WI38 (cell line): ENCODE measurements at regions not wholly inside any gene's neighbourhood (a gene's known extent, or its start where the extent isn't known, plus 50 kb on each side); places are given as distances from the start of the nearest gene placed in this dataset.

Source experiments
- H3K4me3 ChIP-seq: 2 replicates; pipeline ENCODE4 v1.5.1; 2011; ENCODE audit warnings: low read depth, mild to moderate bottlenecking, control low read depth, low read length
- TF ChIP-seq, protein P1 (sequence below): IDR thresholded peaks from 2 replicates; pipeline ENCODE4 v1.5.1; 2012; ENCODE audit warnings: low read depth, mild to moderate bottlenecking, control low read depth, low read length

DNA sequence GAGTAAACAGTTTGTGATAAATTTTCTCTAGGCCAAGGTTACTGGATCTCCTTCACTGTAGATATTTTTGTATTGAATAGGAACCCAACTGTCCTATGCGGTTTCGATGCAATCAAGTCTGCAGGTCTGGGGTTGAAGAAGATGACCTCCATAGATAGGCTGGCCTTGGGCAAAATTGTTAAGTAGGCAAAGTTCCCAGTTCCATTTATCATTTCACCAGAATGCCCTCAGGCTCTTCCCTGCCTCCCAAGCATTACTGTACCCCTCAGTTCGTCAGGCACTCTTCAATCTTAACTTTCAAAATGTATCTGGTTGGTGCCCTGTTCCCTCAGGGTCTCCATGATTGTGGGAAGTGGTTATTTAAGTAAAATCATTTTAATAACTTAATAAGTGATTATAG, 1802.9 kb upstream of the WWC1 start:
- H3K4me3 ChIP-seq: no peak overlapping the region
- TF ChIP-seq, protein P1, sequence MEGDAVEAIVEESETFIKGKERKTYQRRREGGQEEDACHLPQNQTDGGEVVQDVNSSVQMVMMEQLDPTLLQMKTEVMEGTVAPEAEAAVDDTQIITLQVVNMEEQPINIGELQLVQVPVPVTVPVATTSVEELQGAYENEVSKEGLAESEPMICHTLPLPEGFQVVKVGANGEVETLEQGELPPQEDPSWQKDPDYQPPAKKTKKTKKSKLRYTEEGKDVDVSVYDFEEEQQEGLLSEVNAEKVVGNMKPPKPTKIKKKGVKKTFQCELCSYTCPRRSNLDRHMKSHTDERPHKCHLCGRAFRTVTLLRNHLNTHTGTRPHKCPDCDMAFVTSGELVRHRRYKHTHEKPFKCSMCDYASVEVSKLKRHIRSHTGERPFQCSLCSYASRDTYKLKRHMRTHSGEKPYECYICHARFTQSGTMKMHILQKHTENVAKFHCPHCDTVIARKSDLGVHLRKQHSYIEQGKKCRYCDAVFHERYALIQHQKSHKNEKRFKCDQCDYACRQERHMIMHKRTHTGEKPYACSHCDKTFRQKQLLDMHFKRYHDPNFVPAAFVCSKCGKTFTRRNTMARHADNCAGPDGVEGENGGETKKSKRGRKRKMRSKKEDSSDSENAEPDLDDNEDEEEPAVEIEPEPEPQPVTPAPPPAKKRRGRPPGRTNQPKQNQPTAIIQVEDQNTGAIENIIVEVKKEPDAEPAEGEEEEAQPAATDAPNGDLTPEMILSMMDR: no peak

DNA sequence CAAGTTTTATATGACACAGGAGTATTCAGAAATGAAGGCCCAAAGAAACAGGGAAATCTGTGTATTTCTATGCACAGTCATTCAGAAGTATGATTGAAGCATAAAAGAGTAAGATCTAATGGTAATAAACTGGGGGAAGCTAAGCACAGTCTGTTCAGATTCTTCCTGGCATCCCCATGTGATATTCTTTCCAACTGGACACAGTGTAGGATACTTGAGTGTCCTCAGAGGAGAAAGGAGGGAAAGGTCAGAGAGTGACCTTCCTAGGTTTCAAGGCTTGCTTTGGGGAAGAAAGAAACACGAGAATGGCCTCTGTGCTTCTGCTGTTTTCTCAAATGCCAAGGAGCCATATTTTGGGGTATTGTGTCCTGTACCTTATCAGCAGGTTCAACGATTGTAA, 1798.4 kb upstream of the WWC1 start:
- TF ChIP-seq, protein P1: no peak
- H3K4me3 ChIP-seq: no peak overlapping the region

DNA sequence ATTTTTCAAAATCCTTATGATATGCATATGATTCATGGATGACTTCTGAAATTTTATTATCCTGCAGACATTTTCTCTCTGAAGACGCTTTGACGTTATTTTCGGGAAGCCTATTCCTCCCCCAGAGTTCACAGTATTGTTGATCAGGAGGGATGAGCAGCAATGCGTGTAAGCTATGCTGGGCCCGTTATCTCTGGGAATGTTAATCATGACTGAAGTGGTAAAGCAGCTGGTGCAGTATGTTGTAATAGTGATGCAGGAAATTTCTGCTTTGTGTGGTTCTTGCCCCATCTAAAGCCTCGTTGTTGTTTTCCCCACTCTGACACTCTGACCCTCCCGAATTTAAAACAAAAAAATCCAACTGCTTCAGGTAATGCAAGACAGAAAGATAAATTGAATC, 1797.8 kb upstream of the WWC1 start:
- TF ChIP-seq, protein P1: no peak
- no peak overlapping the region for H3K4me3 ChIP-seq

DNA sequence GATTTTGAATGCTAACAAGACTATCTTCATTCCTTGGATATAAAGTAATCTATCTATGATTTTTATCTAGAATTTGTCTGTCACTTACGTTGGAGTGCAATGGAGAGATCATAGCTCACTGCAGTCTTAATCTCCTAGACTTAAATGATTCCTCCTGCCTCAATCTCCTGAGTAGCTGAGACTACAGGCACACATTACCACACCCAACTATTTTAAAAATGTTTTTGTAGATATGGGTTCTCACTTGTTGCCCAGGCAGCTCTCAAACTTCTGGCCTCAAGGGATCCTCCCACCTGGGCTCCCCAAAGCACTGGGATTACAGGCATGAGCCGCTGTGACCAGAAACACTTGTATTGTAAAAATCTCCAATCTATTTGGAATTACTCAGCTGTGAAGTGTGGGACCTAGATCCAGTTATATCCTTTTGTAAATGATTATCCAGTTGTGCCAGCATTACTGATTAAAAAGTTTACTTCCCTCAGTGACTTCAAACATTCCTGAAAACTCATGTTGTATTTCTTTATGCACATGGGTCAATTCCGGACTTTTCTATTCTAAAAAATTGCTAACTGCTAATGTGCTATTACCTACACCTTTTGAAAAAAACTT, 1793.8 kb upstream of the WWC1 start:
- TF ChIP-seq, protein P1: no peak

DNA sequence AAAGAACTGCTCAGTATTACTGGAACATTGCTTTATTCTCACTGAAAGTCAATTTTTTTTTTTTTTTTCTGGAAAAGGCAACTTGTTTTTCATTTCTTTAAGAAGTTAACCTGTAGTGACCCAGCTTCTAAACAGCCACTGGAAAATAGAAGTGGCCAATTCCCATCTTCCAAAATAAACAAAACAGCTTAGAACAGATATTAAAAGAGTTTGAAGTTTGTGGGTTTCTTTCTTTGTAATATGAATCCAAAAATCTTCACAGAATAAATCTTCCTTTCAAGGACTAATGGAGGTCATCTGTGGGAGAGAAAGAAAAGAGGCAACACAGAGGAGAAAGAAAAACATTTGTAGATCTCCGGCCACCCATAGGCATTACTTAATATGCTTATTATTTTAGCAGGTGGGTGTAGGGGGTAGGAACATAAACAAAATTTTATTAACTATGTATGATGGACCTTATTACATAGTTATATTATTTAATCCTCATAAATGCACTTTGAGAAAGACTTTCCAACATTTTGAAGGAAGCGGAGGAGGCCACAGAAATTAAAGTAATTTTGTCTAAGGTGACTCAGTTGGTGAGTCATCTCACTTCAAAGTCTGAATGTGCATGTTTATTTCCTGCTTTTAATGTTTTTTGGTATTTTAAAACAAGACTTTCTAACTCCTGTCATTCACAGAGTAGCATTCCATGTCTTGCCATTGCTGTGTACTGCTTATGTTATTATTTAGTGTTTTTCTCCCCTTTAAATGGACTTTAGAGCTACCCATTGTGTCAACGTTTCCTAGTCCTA, 1791.8 kb upstream of the WWC1 start:
- TF ChIP-seq, protein P1: no peak
- no peak overlapping the region for H3K4me3 ChIP-seq

More for the DNA sequence above, 1793.8 kb upstream of the WWC1 start:
- H3K4me3 ChIP-seq: no peak overlapping the region

DNA sequence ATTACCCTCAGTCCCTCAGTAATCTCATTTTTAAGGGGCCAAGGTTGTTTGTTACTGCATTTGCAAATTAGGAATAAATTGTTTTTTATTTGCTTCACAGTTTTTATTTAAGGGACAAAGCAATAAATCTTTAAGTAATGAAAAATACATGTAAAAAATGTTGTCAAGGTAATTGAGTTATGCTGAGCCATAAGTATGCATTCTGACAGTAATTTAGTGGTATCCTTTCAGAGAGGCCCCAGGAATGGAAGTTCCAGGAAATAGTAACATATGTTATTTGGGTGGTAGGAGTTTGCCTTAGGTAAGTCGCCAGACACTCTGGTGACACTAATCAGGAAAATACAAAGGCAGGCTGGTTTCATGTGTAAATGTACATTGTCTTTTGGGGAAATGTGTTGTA, 1787.9 kb upstream of the WWC1 start:
- TF ChIP-seq, protein P1: no peak
- no peak overlapping the region for H3K4me3 ChIP-seq

DNA sequence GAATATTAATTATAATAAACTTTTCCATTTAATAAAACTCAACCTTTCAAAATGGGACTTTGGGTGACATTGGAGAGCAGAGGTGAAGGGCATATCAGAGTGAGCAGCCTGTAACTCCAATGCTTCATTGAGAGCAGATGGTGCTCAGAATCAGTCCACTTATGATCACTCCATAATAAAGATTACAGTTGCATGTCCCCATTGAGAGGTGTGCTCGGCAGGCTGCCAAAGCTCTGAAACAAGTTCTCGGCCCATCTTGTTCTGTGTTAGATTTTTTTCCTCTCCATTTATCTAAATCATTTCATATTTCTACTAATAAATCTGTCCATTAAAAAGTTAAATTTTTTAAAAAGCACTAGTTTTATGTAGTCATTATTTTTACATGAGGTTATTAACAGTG, 1786.4 kb upstream of the WWC1 start:
- H3K4me3 ChIP-seq: no peak overlapping the region
- TF ChIP-seq, protein P1: no peak
